T-helper 2 cell treated with Interferon-gamma antibody and Interleukin-4, amounts not matched to agents 5 μg/mL and 100 μg/mL, for 36 hours (primary cell): ENCODE measurements at regions not wholly inside any gene's neighbourhood (a gene's known extent, or its start where the extent isn't known, plus 50 kb on each side); places are given as distances from the start of the nearest gene placed in this dataset.

ENCODE experiments used
- DNase-seq: peaks from one replicate; pipeline ENCODE4 v3.0.0; 2021; ENCODE audit warnings: low spot score
- H3K27ac Mint-ChIP-seq: one replicate; pipeline ENCODE4 v1.8.0; 2021; ENCODE audit warnings: mild to moderate bottlenecking, mixed read lengths
- H3K27me3 Mint-ChIP-seq: one replicate; pipeline ENCODE4 v1.8.0; 2021; ENCODE audit warnings: low read depth, mixed read lengths
- H3K36me3 Mint-ChIP-seq: one replicate; pipeline ENCODE4 v1.8.0; 2021; ENCODE audit warnings: low read depth, mixed read lengths
- H3K4me1 Mint-ChIP-seq: one replicate; pipeline ENCODE4 v1.8.0; 2021; ENCODE audit warnings: low read depth, mixed read lengths
- H3K4me3 Mint-ChIP-seq: one replicate; pipeline ENCODE4 v1.8.0; 2022; ENCODE audit warnings: mild to moderate bottlenecking, moderate library complexity, mixed read lengths
- H3K9me3 Mint-ChIP-seq: one replicate; pipeline ENCODE4 v1.8.0; 2021; ENCODE audit warnings: mixed read lengths

GRCh38 chr7:35524112-35524804 is 170.7 kb downstream of the HERPUD2 start:
- Mint-ChIP-seq H3K9me3 (no peaks in the 10 kb centered on the region), H3K27ac (no peak overlapping the region), H3K4me3 (no peak overlapping the region), H3K36me3 (no peaks in the 10 kb centered on the region), H3K4me1 (peaks cover 1% of the 10 kb centered on the region), H3K27me3 (peaks cover 7% of the 10 kb centered on the region)
- no peak for DNase-seq

- Mint-ChIP-seq H3K4me3 (no peak overlapping the region), H3K9me3 (no peaks in the 10 kb centered on the region), H3K4me1 (peaks cover 1% of the 10 kb centered on the region), H3K36me3 (no peaks in the 10 kb centered on the region), H3K27me3 (peaks cover 7% of the 10 kb centered on the region), H3K27ac (no peak overlapping the region)
- DNase-seq: no peak
These were observed 171.6 kb downstream of the HERPUD2 start for GRCh38 chr7:35523292-35523691.

- H3K9me3 Mint-ChIP-seq: no peaks in the 10 kb centered on the region
- DNase-seq: no peak
- H3K4me3 Mint-ChIP-seq: no peak overlapping the region
- H3K27ac Mint-ChIP-seq: no peak overlapping the region
- no peaks in the 10 kb centered on the region for H3K36me3 Mint-ChIP-seq
- peaks cover 1% of the 10 kb centered on the region for H3K4me1 Mint-ChIP-seq
- peaks cover 7% of the 10 kb centered on the region for H3K27me3 Mint-ChIP-seq
These were observed 172.2 kb downstream of the HERPUD2 start for GRCh38 chr7:35522697-35523096.

- H3K27ac Mint-ChIP-seq: no peak overlapping the region
- H3K27me3 Mint-ChIP-seq: peaks cover 7% of the 10 kb centered on the region
- no peaks in the 10 kb centered on the region for H3K36me3 Mint-ChIP-seq
- peaks cover 1% of the 10 kb centered on the region for H3K4me1 Mint-ChIP-seq
- no peak for DNase-seq
- no peaks in the 10 kb centered on the region for H3K9me3 Mint-ChIP-seq
- no peak overlapping the region for H3K4me3 Mint-ChIP-seq
These were observed 173.0 kb downstream of the HERPUD2 start for GRCh38 chr7:35521941-35522340.

- H3K27me3 Mint-ChIP-seq: peaks cover 7% of the 10 kb centered on the region
- no peaks in the 10 kb centered on the region for H3K9me3 Mint-ChIP-seq
- no peak overlapping the region for H3K27ac Mint-ChIP-seq
- H3K4me1 Mint-ChIP-seq: peaks cover 1% of the 10 kb centered on the region
- DNase-seq: no peak
- H3K4me3 Mint-ChIP-seq: no peak overlapping the region
- H3K36me3 Mint-ChIP-seq: no peaks in the 10 kb centered on the region
These were observed 173.9 kb downstream of the HERPUD2 start for GRCh38 chr7:35520810-35521625.

GRCh38 chr7:35519971-35520809 is 174.7 kb downstream of the HERPUD2 start:
- H3K36me3 Mint-ChIP-seq: no peaks in the 10 kb centered on the region
- H3K4me1 Mint-ChIP-seq: peaks cover 1% of the 10 kb centered on the region

GRCh38 chr7:35518767-35519166 is 176.2 kb downstream of the HERPUD2 start:
- no peaks in the 10 kb centered on the region for H3K36me3 Mint-ChIP-seq
- H3K4me3 Mint-ChIP-seq: no peak overlapping the region
- DNase-seq: no peak
- H3K27me3 Mint-ChIP-seq: peaks cover 7% of the 10 kb centered on the region
- H3K4me1 Mint-ChIP-seq: peaks cover 1% of the 10 kb centered on the region
- H3K9me3 Mint-ChIP-seq: no peaks in the 10 kb centered on the region
- H3K27ac Mint-ChIP-seq: no peak overlapping the region

More at GRCh38 chr7:35519971-35520809, 174.7 kb downstream of the HERPUD2 start:
- Mint-ChIP-seq H3K4me3 (no peak overlapping the region), H3K9me3 (no peaks in the 10 kb centered on the region), H3K27ac (no peak overlapping the region), H3K27me3 (peaks cover 7% of the 10 kb centered on the region)
- peak; percentile 35 for DNase-seq

GRCh38 chr7:35516498-35516897 is 178.4 kb downstream of the HERPUD2 start:
- no peak overlapping the region for H3K27ac Mint-ChIP-seq
- peaks cover 1% of the 10 kb centered on the region for H3K4me1 Mint-ChIP-seq
- H3K9me3 Mint-ChIP-seq: no peaks in the 10 kb centered on the region
- H3K4me3 Mint-ChIP-seq: no peak overlapping the region
- peaks cover 7% of the 10 kb centered on the region for H3K27me3 Mint-ChIP-seq
- no peaks in the 10 kb centered on the region for H3K36me3 Mint-ChIP-seq
- no peak for DNase-seq

- no peaks in the 10 kb centered on the region for H3K9me3 Mint-ChIP-seq
- no peaks in the 10 kb centered on the region for H3K4me1 Mint-ChIP-seq
- DNase-seq: no peak
- no peak overlapping the region for H3K27ac Mint-ChIP-seq
- H3K27me3 Mint-ChIP-seq: peaks cover 5% of the 10 kb centered on the region
- no peaks in the 10 kb centered on the region for H3K36me3 Mint-ChIP-seq
- H3K4me3 Mint-ChIP-seq: no peak overlapping the region
These were observed 181.1 kb downstream of the HERPUD2 start for GRCh38 chr7:35513828-35514227.

GRCh38 chr7:35513195-35513594 is 181.7 kb downstream of the HERPUD2 start:
- H3K27me3 Mint-ChIP-seq: peaks cover 5% of the 10 kb centered on the region
- no peaks in the 10 kb centered on the region for H3K4me1 Mint-ChIP-seq
- no peak for DNase-seq
- H3K36me3 Mint-ChIP-seq: no peaks in the 10 kb centered on the region
- H3K27ac Mint-ChIP-seq: no peak overlapping the region
- H3K4me3 Mint-ChIP-seq: no peak overlapping the region
- H3K9me3 Mint-ChIP-seq: no peaks in the 10 kb centered on the region

- no peak for DNase-seq
These were observed 182.2 kb downstream of the HERPUD2 start for GRCh38 chr7:35512716-35513115.

GRCh38 chr7:35508623-35509400 is 186.1 kb downstream of the HERPUD2 start:
- peaks cover 7% of the 10 kb centered on the region for H3K27me3 Mint-ChIP-seq
- no peak for DNase-seq
- H3K4me1 Mint-ChIP-seq: no peaks in the 10 kb centered on the region
- H3K36me3 Mint-ChIP-seq: no peaks in the 10 kb centered on the region
- H3K4me3 Mint-ChIP-seq: no peak overlapping the region
- no peaks in the 10 kb centered on the region for H3K9me3 Mint-ChIP-seq
- no peak overlapping the region for H3K27ac Mint-ChIP-seq

More at GRCh38 chr7:35512716-35513115, 182.2 kb downstream of the HERPUD2 start:
- no peaks in the 10 kb centered on the region for H3K36me3 Mint-ChIP-seq
- no peak overlapping the region for H3K27ac Mint-ChIP-seq
- no peaks in the 10 kb centered on the region for H3K9me3 Mint-ChIP-seq
- H3K4me1 Mint-ChIP-seq: no peaks in the 10 kb centered on the region
- H3K27me3 Mint-ChIP-seq: peaks cover 5% of the 10 kb centered on the region
- H3K4me3 Mint-ChIP-seq: no peak overlapping the region

GRCh38 chr7:35505066-35505465 is 189.9 kb downstream of the HERPUD2 start:
- Mint-ChIP-seq H3K9me3 (no peaks in the 10 kb centered on the region), H3K4me1 (no peaks in the 10 kb centered on the region), H3K27me3 (peaks cover 3% of the 10 kb centered on the region), H3K27ac (no peak overlapping the region), H3K4me3 (no peak overlapping the region), H3K36me3 (no peaks in the 10 kb centered on the region)
- no peak for DNase-seq
